GM12878 (cell line): ENCODE measurements at regions not wholly inside any gene's neighbourhood (a gene's known extent, or its start where the extent isn't known, plus 50 kb on each side); places are given as distances from the start of the nearest gene placed in this dataset.

ENCODE experiments used
- PAX8 ChIP-seq: fragments of 450-650 bp; IDR thresholded peaks from 2 replicates; pipeline ENCODE4 v1.6.1; 2017; ENCODE audit warnings: mild to moderate bottlenecking, moderate library complexity
- POLR2AphosphoS5 ChIP-seq: IDR thresholded peaks from 2 replicates; pipeline ENCODE4 v1.6.1; 2011; ENCODE audit warnings: mild to moderate bottlenecking, low read length, inconsistent platforms
- RFX5 ChIP-seq: IDR thresholded peaks from 2 replicates; pipeline ENCODE4 v1.6.1; 2011; ENCODE audit warnings: low read depth, low read length, improper control_type of control experiment
- ZNF274 ChIP-seq: IDR thresholded peaks from one replicate; pipeline ENCODE4 v1.8.0; 2011; ENCODE audit not compliant: insufficient read length, insufficient read depth
- TF ChIP-seq, protein P1 (sequence below): IDR thresholded peaks from 2 replicates; pipeline ENCODE4 v1.6.1; 2012; ENCODE audit warnings: low read depth, low read length, improper control_type of control experiment
- TF ChIP-seq, protein P2 (sequence below): fragments of 450-650 bp; formaldehyde crosslinking; IDR thresholded peaks from 2 replicates; pipeline ENCODE4 v1.4.0; 2022; ENCODE audit warnings: mild to moderate bottlenecking, moderate library complexity
- TF ChIP-seq, protein P3 (sequence below): IDR thresholded peaks from 2 replicates; pipeline ENCODE4 v1.6.1; 2012; ENCODE audit warnings: low read depth, low read length, improper control_type of control experiment
- TF ChIP-seq, protein P4 (sequence below), 3 experiments: IDR thresholded peaks in 2 of 3; conservative IDR thresholded peaks in 1 of 3; 2 replicates each; pipeline ENCODE4 v1.5.1; 2011; ENCODE audit warnings: low read depth in 3 of 3, low read length in 3 of 3, mild to moderate bottlenecking in 3 of 3, control low read depth in 2 of 3, moderate library complexity in 2 of 3, inconsistent platforms in 1 of 3, mixed read lengths in 1 of 3; ENCODE audit not compliant: control insufficient read depth in 2 of 3, insufficient read depth in 1 of 3; ENCODE audit errors: extremely low read depth in 1 of 3
- TF ChIP-seq, protein P5 (sequence below): fragments of 150-350 bp; IDR thresholded peaks from 2 replicates; pipeline ENCODE4 v1.6.1; 2014; ENCODE audit warnings: mild to moderate bottlenecking, low read depth, low read length

DNA sequence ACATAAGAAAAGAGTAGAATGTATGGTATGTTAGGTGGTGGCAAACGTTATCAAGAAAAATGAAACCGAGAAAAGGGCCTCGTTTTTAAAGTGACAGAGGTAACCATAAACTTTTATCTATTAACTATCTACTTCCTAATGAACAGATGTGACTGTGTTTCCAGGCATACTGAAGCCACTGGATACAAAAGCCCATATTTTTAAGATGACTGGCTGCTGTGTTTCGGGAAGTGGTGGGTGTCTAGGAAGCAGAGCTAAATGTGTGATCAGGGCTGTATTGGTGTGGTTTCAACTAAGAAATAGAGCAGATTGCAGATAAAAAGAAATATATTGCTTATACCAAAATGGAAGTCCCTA, 71.8 kb downstream of the CHRM3 start:
- TF ChIP-seq, protein P1, sequence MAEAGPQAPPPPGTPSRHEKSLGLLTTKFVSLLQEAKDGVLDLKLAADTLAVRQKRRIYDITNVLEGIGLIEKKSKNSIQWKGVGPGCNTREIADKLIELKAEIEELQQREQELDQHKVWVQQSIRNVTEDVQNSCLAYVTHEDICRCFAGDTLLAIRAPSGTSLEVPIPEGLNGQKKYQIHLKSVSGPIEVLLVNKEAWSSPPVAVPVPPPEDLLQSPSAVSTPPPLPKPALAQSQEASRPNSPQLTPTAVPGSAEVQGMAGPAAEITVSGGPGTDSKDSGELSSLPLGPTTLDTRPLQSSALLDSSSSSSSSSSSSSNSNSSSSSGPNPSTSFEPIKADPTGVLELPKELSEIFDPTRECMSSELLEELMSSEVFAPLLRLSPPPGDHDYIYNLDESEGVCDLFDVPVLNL, result no peak
- TF ChIP-seq POLR2AphosphoS5, result no peak
- no peak for TF ChIP-seq ZNF274
- TF ChIP-seq, protein P2, sequence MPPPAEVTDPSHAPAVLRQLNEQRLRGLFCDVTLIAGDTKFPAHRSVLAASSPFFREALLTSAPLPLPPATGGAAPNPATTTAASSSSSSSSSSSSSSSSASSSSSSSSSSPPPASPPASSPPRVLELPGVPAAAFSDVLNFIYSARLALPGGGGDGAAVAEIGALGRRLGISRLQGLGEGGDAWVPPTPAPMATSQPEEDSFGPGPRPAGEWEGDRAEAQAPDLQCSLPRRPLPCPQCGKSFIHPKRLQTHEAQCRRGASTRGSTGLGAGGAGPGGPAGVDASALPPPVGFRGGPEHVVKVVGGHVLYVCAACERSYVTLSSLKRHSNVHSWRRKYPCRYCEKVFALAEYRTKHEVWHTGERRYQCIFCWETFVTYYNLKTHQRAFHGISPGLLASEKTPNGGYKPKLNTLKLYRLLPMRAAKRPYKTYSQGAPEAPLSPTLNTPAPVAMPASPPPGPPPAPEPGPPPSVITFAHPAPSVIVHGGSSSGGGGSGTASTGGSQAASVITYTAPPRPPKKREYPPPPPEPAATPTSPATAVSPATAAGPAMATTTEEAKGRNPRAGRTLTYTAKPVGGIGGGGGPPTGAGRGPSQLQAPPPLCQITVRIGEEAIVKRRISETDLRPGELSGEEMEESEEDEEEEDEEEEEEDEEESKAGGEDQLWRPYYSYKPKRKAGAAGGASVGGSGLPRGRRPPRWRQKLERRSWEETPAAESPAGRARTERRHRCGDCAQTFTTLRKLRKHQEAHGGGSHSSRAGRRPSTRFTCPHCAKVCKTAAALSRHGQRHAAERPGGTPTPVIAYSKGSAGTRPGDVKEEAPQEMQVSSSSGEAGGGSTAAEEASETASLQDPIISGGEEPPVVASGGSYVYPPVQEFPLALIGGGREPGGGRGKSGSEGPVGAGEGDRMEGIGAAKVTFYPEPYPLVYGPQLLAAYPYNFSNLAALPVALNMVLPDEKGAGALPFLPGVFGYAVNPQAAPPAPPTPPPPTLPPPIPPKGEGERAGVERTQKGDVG (CRISPR knock-in tag), result no peak
- TF ChIP-seq, protein P3, sequence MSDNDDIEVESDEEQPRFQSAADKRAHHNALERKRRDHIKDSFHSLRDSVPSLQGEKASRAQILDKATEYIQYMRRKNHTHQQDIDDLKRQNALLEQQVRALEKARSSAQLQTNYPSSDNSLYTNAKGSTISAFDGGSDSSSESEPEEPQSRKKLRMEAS, result no peak
- TF ChIP-seq, protein P4, sequence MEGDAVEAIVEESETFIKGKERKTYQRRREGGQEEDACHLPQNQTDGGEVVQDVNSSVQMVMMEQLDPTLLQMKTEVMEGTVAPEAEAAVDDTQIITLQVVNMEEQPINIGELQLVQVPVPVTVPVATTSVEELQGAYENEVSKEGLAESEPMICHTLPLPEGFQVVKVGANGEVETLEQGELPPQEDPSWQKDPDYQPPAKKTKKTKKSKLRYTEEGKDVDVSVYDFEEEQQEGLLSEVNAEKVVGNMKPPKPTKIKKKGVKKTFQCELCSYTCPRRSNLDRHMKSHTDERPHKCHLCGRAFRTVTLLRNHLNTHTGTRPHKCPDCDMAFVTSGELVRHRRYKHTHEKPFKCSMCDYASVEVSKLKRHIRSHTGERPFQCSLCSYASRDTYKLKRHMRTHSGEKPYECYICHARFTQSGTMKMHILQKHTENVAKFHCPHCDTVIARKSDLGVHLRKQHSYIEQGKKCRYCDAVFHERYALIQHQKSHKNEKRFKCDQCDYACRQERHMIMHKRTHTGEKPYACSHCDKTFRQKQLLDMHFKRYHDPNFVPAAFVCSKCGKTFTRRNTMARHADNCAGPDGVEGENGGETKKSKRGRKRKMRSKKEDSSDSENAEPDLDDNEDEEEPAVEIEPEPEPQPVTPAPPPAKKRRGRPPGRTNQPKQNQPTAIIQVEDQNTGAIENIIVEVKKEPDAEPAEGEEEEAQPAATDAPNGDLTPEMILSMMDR (IDR thresholded peaks at IDR 0.05 in 2 of 3, conservative IDR thresholded peaks at IDR 0.05 in 1 of 3; ENCODE audit: control insufficient read depth in 2 of 3, extremely low read depth in 1 of 3, insufficient read depth in 1 of 3, low read depth in 3 of 3, low read length in 3 of 3), result no peak
- TF ChIP-seq, protein P5, sequence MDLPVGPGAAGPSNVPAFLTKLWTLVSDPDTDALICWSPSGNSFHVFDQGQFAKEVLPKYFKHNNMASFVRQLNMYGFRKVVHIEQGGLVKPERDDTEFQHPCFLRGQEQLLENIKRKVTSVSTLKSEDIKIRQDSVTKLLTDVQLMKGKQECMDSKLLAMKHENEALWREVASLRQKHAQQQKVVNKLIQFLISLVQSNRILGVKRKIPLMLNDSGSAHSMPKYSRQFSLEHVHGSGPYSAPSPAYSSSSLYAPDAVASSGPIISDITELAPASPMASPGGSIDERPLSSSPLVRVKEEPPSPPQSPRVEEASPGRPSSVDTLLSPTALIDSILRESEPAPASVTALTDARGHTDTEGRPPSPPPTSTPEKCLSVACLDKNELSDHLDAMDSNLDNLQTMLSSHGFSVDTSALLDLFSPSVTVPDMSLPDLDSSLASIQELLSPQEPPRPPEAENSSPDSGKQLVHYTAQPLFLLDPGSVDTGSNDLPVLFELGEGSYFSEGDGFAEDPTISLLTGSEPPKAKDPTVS, result no peak
- TF ChIP-seq RFX5, result no peak
- no peak for TF ChIP-seq PAX8
